Activated CD8-positive, alpha-beta memory T cell treated with anti-CD3 and anti-CD28 coated beads for 24 hours (primary cell): ENCODE measurements at regions not wholly inside any gene's neighbourhood (a gene's known extent, or its start where the extent isn't known, plus 50 kb on each side); places are given as distances from the start of the nearest gene placed in this dataset.

Experiments used
- DNase-seq: peaks from one replicate; pipeline ENCODE4 v3.0.0-alpha.2; 2020

- no peak for DNase-seq
These were observed 89.4 kb upstream of the RGMA start for GRCh38 chr15:93178371-93178770.

- no peak for DNase-seq
These were observed 87.1 kb upstream of the RGMA start for GRCh38 chr15:93176065-93176464.

GRCh38 chr15:93174836-93175235, 85.8 kb upstream of the RGMA start:
- DNase-seq: no peak

GRCh38 chr15:93173369-93173768, 84.4 kb upstream of the RGMA start:
- no peak for DNase-seq

GRCh38 chr15:93171476-93171875, 82.5 kb upstream of the RGMA start:
- no peak for DNase-seq

- DNase-seq: no peak
These were observed 81.3 kb upstream of the RGMA start for GRCh38 chr15:93170329-93170728.

- DNase-seq: no peak
These were observed 79.9 kb upstream of the RGMA start for GRCh38 chr15:93168910-93169309.

- DNase-seq: no peak
These were observed 78.3 kb upstream of the RGMA start for GRCh38 chr15:93167291-93167690.

- no peak for DNase-seq
These were observed 77.7 kb upstream of the RGMA start for GRCh38 chr15:93166675-93167074.

- DNase-seq: no peak
These were observed 76.9 kb upstream of the RGMA start for GRCh38 chr15:93165734-93166470.

GRCh38 chr15:93164409-93164808, 75.4 kb upstream of the RGMA start:
- DNase-seq: no peak

GRCh38 chr15:93162560-93162959, 73.5 kb upstream of the RGMA start:
- DNase-seq: no peak

GRCh38 chr15:93159930-93160329, 70.9 kb upstream of the RGMA start:
- DNase-seq: no peak

- no peak for DNase-seq
These were observed 69.3 kb upstream of the RGMA start for GRCh38 chr15:93158097-93158900.

- no peak for DNase-seq
These were observed 65.7 kb upstream of the RGMA start for GRCh38 chr15:93154666-93155065.

GRCh38 chr15:93152951-93153350, 63.9 kb upstream of the RGMA start:
- no peak for DNase-seq

GRCh38 chr15:93152360-93152759, 63.3 kb upstream of the RGMA start:
- DNase-seq: peak; percentile 59

- no peak for DNase-seq
These were observed 62.2 kb upstream of the RGMA start for GRCh38 chr15:93150910-93151881.

- no peak for DNase-seq
These were observed 57.6 kb upstream of the RGMA start for GRCh38 chr15:93146601-93147000.

GRCh38 chr15:93146196-93146595, 57.2 kb upstream of the RGMA start:
- DNase-seq: no peak

GRCh38 chr15:93144463-93145236, 55.6 kb upstream of the RGMA start:
- no peak for DNase-seq

GRCh38 chr15:93143186-93143585, 54.2 kb upstream of the RGMA start:
- DNase-seq: no peak
